ENCODE measurements at regions not wholly inside any gene's neighbourhood (a gene's known extent, or its start where the extent isn't known, plus 50 kb on each side); places are given as distances from the start of the nearest gene placed in this dataset.

DNA sequence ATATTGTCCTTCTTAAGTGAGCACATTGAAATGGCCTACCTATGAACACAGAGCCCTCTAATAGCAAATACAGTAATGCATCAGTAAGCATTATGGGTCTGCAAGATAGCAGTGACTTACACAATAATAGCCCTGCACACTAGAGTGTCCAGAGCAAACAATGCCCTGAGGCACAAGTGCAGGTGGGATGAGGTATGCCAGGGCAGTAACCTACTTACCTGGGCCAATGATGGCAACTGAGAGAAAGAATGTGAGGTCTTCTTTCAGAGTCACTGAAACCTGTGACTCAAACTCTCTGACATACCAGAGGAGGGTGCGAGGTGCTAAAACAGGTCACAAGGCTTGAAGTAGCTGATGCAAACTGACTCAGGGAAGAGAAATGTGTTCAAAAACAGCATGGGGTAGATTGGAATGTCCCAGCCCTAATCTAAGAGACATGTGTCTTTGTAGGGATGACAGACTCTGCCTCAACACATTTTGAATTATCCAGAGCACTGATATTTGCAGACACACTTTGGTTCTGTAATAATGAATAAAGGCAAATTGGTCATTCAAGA lies 168.5 kb upstream of the RUNX1 start:
- H3K4me3 Mint-ChIP-seq = no peak overlapping the region
- no peaks in the 10 kb centered on the region for H3K9me3 Mint-ChIP-seq
- no peak overlapping the region for H3K4me3 ChIP-seq (ENCODE audit: low read length)
- H3K27ac ChIP-seq (ENCODE audit: low read length) = no peak overlapping the region
- H3K27ac Mint-ChIP-seq = no peak overlapping the region
- H3K36me3 Mint-ChIP-seq = no peaks in the 10 kb centered on the region
- peaks cover 10% of the 10 kb centered on the region for H3K4me1 ChIP-seq (ENCODE audit: control insufficient read depth, insufficient read depth, low read length)
- ATAC-seq (no peak), DNase-seq (no peak)
- TF ChIP-seq, protein P1, sequence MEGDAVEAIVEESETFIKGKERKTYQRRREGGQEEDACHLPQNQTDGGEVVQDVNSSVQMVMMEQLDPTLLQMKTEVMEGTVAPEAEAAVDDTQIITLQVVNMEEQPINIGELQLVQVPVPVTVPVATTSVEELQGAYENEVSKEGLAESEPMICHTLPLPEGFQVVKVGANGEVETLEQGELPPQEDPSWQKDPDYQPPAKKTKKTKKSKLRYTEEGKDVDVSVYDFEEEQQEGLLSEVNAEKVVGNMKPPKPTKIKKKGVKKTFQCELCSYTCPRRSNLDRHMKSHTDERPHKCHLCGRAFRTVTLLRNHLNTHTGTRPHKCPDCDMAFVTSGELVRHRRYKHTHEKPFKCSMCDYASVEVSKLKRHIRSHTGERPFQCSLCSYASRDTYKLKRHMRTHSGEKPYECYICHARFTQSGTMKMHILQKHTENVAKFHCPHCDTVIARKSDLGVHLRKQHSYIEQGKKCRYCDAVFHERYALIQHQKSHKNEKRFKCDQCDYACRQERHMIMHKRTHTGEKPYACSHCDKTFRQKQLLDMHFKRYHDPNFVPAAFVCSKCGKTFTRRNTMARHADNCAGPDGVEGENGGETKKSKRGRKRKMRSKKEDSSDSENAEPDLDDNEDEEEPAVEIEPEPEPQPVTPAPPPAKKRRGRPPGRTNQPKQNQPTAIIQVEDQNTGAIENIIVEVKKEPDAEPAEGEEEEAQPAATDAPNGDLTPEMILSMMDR (IDR thresholded peaks at IDR 0.05) = no peak
- H3K9me3 ChIP-seq (ENCODE audit: control insufficient read depth, insufficient read depth, low read length) = no peaks in the 10 kb centered on the region
- H3K27me3 ChIP-seq (ENCODE audit: control insufficient read depth, insufficient read depth, low read length) = no peaks in the 10 kb centered on the region
- WGBS (ENCODE audit: insufficient coverage) = no CpG with 5 or more reads among the region's 1 CpG
- intact Hi-C loops (cut with micrococcal nuclease) = no loop called here
- no peaks in the 10 kb centered on the region for H3K36me3 ChIP-seq (ENCODE audit: control insufficient read depth, insufficient read depth, low read length)
- peaks cover 10 to 31% of the 10 kb centered on the region in 2 donors for H3K4me1 Mint-ChIP-seq
- H3K27me3 Mint-ChIP-seq (ENCODE audit: low read depth in 2 of 2) = peaks cover 0 to 3% of the 10 kb centered on the region in 2 donors

DNA sequence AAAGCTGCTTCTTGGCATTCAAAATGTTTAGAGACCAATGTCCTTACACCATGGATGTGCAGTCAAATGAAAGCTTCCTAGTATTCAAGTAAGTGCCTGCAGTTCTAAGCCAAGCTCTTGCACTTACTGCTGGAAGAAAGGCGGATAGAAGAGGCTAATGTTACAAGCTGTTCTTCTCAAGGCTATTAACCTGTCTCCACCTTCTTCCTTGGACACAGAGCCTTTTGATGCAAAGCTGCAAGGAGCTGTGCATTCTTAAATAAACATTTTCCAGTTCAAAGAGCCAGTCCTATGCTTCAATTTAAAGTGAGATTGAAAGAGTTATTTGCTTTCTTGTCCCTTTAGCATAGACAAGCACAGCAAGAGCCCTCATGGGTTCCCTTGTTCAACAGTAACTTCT lies 167.9 kb upstream of the RUNX1 start:
- TF ChIP-seq, protein P1 (IDR thresholded peaks at IDR 0.05) = no peak
- H3K27ac Mint-ChIP-seq = no peak overlapping the region
- Histone ChIP-seq H3K4me3 (ENCODE audit: low read length) (no peak overlapping the region), H3K27ac (ENCODE audit: low read length) (no peak overlapping the region), H3K27me3 (ENCODE audit: control insufficient read depth, insufficient read depth, low read length) (no peaks in the 10 kb centered on the region), H3K4me1 (ENCODE audit: control insufficient read depth, insufficient read depth, low read length) (peaks cover 4% of the 10 kb centered on the region), H3K36me3 (ENCODE audit: control insufficient read depth, insufficient read depth, low read length) (no peaks in the 10 kb centered on the region), H3K9me3 (ENCODE audit: control insufficient read depth, insufficient read depth, low read length) (no peaks in the 10 kb centered on the region)
- no peak overlapping the region for H3K4me3 Mint-ChIP-seq
- DNase-seq (no peak), ATAC-seq (no peak)
- 100% methylated on average over 1 of the region's 1 CpG for WGBS (ENCODE audit: insufficient coverage)
- intact Hi-C loops (cut with micrococcal nuclease) = no loop called here
- H3K27me3 Mint-ChIP-seq (ENCODE audit: low read depth in 2 of 2) = peaks cover 0 to 3% of the 10 kb centered on the region in 2 donors
- H3K4me1 Mint-ChIP-seq = peaks cover 4 to 25% of the 10 kb centered on the region in 2 donors
- no peaks in the 10 kb centered on the region for H3K9me3 Mint-ChIP-seq
- no peaks in the 10 kb centered on the region for H3K36me3 Mint-ChIP-seq

DNA sequence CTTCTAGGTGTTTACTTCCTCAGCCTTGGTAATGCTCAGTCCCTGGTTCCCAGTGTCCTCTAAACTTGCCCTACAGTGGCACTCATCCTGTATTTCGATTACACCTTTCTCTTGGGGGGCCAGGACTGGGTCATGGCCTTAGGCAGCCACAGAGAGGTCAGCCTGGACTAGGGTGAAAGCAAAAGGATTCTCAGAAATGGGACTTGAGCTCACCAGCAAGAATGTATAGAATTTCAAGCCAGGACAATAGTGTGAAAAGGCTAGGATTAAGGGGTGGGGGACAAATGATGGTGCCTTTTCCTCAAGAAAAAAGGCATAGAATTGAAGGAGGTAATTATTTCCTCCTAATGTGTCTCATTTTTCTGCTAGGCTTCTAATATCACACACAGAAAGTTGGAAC lies 166.8 kb upstream of the RUNX1 start:
- DNase-seq (no peak), ATAC-seq (no peak)
- Mint-ChIP-seq H3K36me3 (no peaks in the 10 kb centered on the region), H3K27ac (no peak overlapping the region), H3K9me3 (no peaks in the 10 kb centered on the region), H3K27me3 (ENCODE audit: low read depth in 2 of 2) (peaks cover 0 to 3% of the 10 kb centered on the region in 2 donors), H3K4me3 (no peak overlapping the region), H3K4me1 (peaks cover 0 to 14% of the 10 kb centered on the region in 2 donors)
- Histone ChIP-seq H3K27ac (ENCODE audit: low read length) (no peak overlapping the region), H3K9me3 (ENCODE audit: control insufficient read depth, insufficient read depth, low read length) (no peaks in the 10 kb centered on the region), H3K4me3 (ENCODE audit: low read length) (no peak overlapping the region), H3K27me3 (ENCODE audit: control insufficient read depth, insufficient read depth, low read length) (no peaks in the 10 kb centered on the region), H3K4me1 (ENCODE audit: control insufficient read depth, insufficient read depth, low read length) (no peaks in the 10 kb centered on the region), H3K36me3 (ENCODE audit: control insufficient read depth, insufficient read depth, low read length) (no peaks in the 10 kb centered on the region)
- intact Hi-C loops (cut with micrococcal nuclease) = no loop called here
- 100% methylated on average over 1 of the region's 1 CpG for WGBS (ENCODE audit: insufficient coverage)
- TF ChIP-seq, protein P1 (IDR thresholded peaks at IDR 0.05) = no peak

Data from natural killer cell (primary cell).